Stimulated activated CD4-positive, alpha-beta T cell treated with anti-CD3 and anti-CD28 coated beads, Interleukin-1b, Interleukin-23, amount 100 ng/mL, for 48 hours (primary cell): ENCODE measurements at regions not wholly inside any gene's neighbourhood (a gene's known extent, or its start where the extent isn't known, plus 50 kb on each side); places are given as distances from the start of the nearest gene placed in this dataset.

Experiments
- DNase-seq: peaks from one replicate; pipeline ENCODE4 v3.0.0-alpha.2; 2020

GRCh38 chr15:87461631-87462030 lies 794.9 kb downstream of the NTRK3 start:
- no peak for DNase-seq

- DNase-seq, result no peak
Observed at GRCh38 chr15:87454860-87455259, 801.7 kb downstream of the NTRK3 start.

- no peak for DNase-seq
Observed at GRCh38 chr15:87450314-87450713, 806.2 kb downstream of the NTRK3 start.

- DNase-seq, result no peak
Observed at GRCh38 chr15:87439090-87439489, 817.4 kb downstream of the NTRK3 start.

GRCh38 chr15:87433871-87434270 lies 822.7 kb downstream of the NTRK3 start:
- DNase-seq, result no peak

- no peak for DNase-seq
Observed at GRCh38 chr15:87429754-87430153, 826.8 kb downstream of the NTRK3 start.

- DNase-seq, result no peak
Observed at GRCh38 chr15:87420017-87420416, 836.5 kb downstream of the NTRK3 start.

GRCh38 chr15:87419344-87419743 lies 837.2 kb downstream of the NTRK3 start:
- DNase-seq, result no peak

- DNase-seq, result no peak
Observed at GRCh38 chr15:87416591-87417257, 839.8 kb downstream of the NTRK3 start.

- DNase-seq, result no peak
Observed at GRCh38 chr15:87408902-87409301, 847.6 kb downstream of the NTRK3 start.

- no peak for DNase-seq
Observed at GRCh38 chr15:87403973-87404372, 852.6 kb downstream of the NTRK3 start.

GRCh38 chr15:87401973-87402372 lies 854.6 kb downstream of the NTRK3 start:
- no peak for DNase-seq

- DNase-seq, result no peak
Observed at GRCh38 chr15:87394676-87395075, 861.9 kb downstream of the NTRK3 start.

- no peak for DNase-seq
Observed at GRCh38 chr15:87387766-87388165, 868.8 kb downstream of the NTRK3 start.

- DNase-seq, result no peak
Observed at GRCh38 chr15:87374339-87374738, 882.2 kb downstream of the NTRK3 start.

GRCh38 chr15:87369269-87369668 lies 887.3 kb downstream of the NTRK3 start:
- no peak for DNase-seq

- DNase-seq, result no peak
Observed at GRCh38 chr15:87368511-87368910, 888.0 kb downstream of the NTRK3 start.

- no peak for DNase-seq
Observed at GRCh38 chr15:87365186-87365585, 891.4 kb downstream of the NTRK3 start.

- DNase-seq, result no peak
Observed at GRCh38 chr15:87362531-87362930, 894.0 kb downstream of the NTRK3 start.

- no peak for DNase-seq
Observed at GRCh38 chr15:87357637-87358313, 898.8 kb downstream of the NTRK3 start.

GRCh38 chr15:87355946-87356345 lies 900.6 kb downstream of the NTRK3 start:
- no peak for DNase-seq

GRCh38 chr15:87354661-87355410 lies 901.7 kb downstream of the NTRK3 start:
- DNase-seq, result no peak

GRCh38 chr15:87349181-87349580 lies 907.4 kb downstream of the NTRK3 start:
- DNase-seq, result no peak

GRCh38 chr15:87348746-87349145 lies 907.8 kb downstream of the NTRK3 start:
- DNase-seq, result no peak
